Caco-2 (cell line): ENCODE measurements at regions not wholly inside any gene's neighbourhood (a gene's known extent, or its start where the extent isn't known, plus 50 kb on each side); places are given as distances from the start of the nearest gene placed in this dataset.

Experiments
- BruUV-seq: library from RNA; stranded (reverse); fragments of 400-500 nt; replicated peaks from 2 replicates; lab custom pipeline; 2021; lab: Mats Ljungman, UMichigan
- CTCF ChIA-PET: fragments of 300-600 bp; sonication (Branson Sonifier 250); formaldehyde crosslinking; loops from one replicate; lab custom pipeline; 2022; ENCODE audit warnings: antibody characterized with exemption; lab: Charles Lee
- POLR2A ChIA-PET: fragments of 300-600 bp; sonication (Branson Sonifier 250); formaldehyde crosslinking; loops from one replicate; lab custom pipeline; 2022; ENCODE audit warnings: antibody characterized with exemption; lab: Charles Lee
- DNase-seq, 2 experiments: peaks; one replicate each; pipeline versions ENCODE4 v3.0.0 to v3.0.0-alpha.2; 2020 to 2022
- H3K27me3 ChIP-seq: replicated peaks from 2 replicates; pipeline ENCODE4 v1.6.0; 2011; ENCODE audit warnings: low read length; ENCODE audit not compliant: control insufficient read depth, insufficient read depth
- H3K36me3 ChIP-seq: 2 replicates; pipeline ENCODE4 v1.5.1; 2011; ENCODE audit warnings: low read length; ENCODE audit not compliant: control insufficient read depth, insufficient read depth
- H3K4me1 ChIP-seq: fragments of 250-450 bp; sonication (Bioruptor Pico); 2 replicates; pipeline ENCODE4 v1.5.1; 2020; ENCODE audit warnings: mild to moderate bottlenecking
- H3K4me3 ChIP-seq: 2 replicates; pipeline ENCODE4 v1.5.1; 2011; ENCODE audit warnings: low read depth, mild to moderate bottlenecking, control low read depth, low read length
- H3K9me3 ChIP-seq: fragments of 250-450 bp; sonication (Bioruptor Pico); 2 replicates; pipeline ENCODE4 v1.5.1; 2020; ENCODE audit warnings: mild to moderate bottlenecking, moderate library complexity
- H3K27ac Mint-ChIP-seq: one replicate; pipeline ENCODE4 v1.8.0; 2022; ENCODE audit warnings: mixed read lengths; ENCODE audit not compliant: unreplicated experiment
- H3K27me3 Mint-ChIP-seq: one replicate; pipeline ENCODE4 v1.8.0; 2022; ENCODE audit warnings: mixed read lengths; ENCODE audit not compliant: insufficient read depth, unreplicated experiment
- H3K36me3 Mint-ChIP-seq: one replicate; pipeline ENCODE4 v1.8.0; 2022; ENCODE audit warnings: mild to moderate bottlenecking, mixed read lengths; ENCODE audit not compliant: insufficient read depth, unreplicated experiment
- H3K4me1 Mint-ChIP-seq: one replicate; pipeline ENCODE4 v1.8.0; 2022; ENCODE audit warnings: low read depth, mixed read lengths; ENCODE audit not compliant: unreplicated experiment
- H3K4me3 Mint-ChIP-seq: one replicate; pipeline ENCODE4 v1.8.0; 2022; ENCODE audit warnings: mild to moderate bottlenecking, moderate library complexity, mixed read lengths; ENCODE audit not compliant: unreplicated experiment
- H3K9me3 Mint-ChIP-seq: one replicate; pipeline ENCODE4 v1.8.0; 2022; ENCODE audit warnings: mixed read lengths; ENCODE audit not compliant: unreplicated experiment
- intact Hi-C: fragments of 100-400 bp; cut with micrococcal nuclease; formaldehyde crosslinking; loops from one replicate; pipeline ENCODE4 v1.10.0; 2022; ENCODE audit not compliant: unreplicated experiment
- TF ChIP-seq, protein P1 (sequence below), 2 experiments: fragments of 200-600 bp in 1 of 2; IDR thresholded peaks; 1 replicate in 1 of 2; 2 replicates in 1 of 2; pipeline versions ENCODE4 v1.5.1 to v1.8.0; 2011 to 2022; ENCODE audit warnings: antibody characterized with exemption in 1 of 2, control low read depth in 1 of 2, inconsistent platforms in 1 of 2, low read depth in 1 of 2, low read length in 1 of 2, mild to moderate bottlenecking in 1 of 2, moderate library complexity in 1 of 2; ENCODE audit not compliant: insufficient read depth in 1 of 2, severe bottlenecking in 1 of 2, unreplicated experiment in 1 of 2

- TF ChIP-seq, protein P1, sequence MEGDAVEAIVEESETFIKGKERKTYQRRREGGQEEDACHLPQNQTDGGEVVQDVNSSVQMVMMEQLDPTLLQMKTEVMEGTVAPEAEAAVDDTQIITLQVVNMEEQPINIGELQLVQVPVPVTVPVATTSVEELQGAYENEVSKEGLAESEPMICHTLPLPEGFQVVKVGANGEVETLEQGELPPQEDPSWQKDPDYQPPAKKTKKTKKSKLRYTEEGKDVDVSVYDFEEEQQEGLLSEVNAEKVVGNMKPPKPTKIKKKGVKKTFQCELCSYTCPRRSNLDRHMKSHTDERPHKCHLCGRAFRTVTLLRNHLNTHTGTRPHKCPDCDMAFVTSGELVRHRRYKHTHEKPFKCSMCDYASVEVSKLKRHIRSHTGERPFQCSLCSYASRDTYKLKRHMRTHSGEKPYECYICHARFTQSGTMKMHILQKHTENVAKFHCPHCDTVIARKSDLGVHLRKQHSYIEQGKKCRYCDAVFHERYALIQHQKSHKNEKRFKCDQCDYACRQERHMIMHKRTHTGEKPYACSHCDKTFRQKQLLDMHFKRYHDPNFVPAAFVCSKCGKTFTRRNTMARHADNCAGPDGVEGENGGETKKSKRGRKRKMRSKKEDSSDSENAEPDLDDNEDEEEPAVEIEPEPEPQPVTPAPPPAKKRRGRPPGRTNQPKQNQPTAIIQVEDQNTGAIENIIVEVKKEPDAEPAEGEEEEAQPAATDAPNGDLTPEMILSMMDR (IDR thresholded peaks at IDR 0.05; ENCODE audit: insufficient read depth in 1 of 2, low read depth in 1 of 2, low read length in 1 of 2, severe bottlenecking in 1 of 2, unreplicated experiment in 1 of 2): no peak
- no peak overlapping the region for H3K4me3 Mint-ChIP-seq
- H3K9me3 Mint-ChIP-seq: peaks cover 17% of the 10 kb centered on the region
- Histone ChIP-seq H3K4me1 (peaks cover 7% of the 10 kb centered on the region), H3K9me3 (no peaks in the 10 kb centered on the region), H3K36me3 (no peaks in the 10 kb centered on the region), H3K27me3 (no peaks in the 10 kb centered on the region), H3K4me3 (no peak overlapping the region)
- CTCF ChIA-PET: interaction anchor here (2.5 kb wide), 1 partner anchor 321 kb away, joined by 152 read pairs; no protein-coding TSS in a partner anchor
- POLR2A ChIA-PET: no interaction called here
- no peak overlapping the region for H3K27ac Mint-ChIP-seq
- no peaks in the 10 kb centered on the region for H3K36me3 Mint-ChIP-seq
- H3K4me1 Mint-ChIP-seq: no peaks in the 10 kb centered on the region
- H3K27me3 Mint-ChIP-seq: no peaks in the 10 kb centered on the region
- no peak for DNase-seq
- BruUV-seq: no TSS peak
- intact Hi-C loops: loop anchor here (2.0 to 10.0 kb wide), 3 partner anchors 102 to 383 kb away; no protein-coding TSS in a partner anchor
Measured at GRCh38 chr4:46649390-46649789, 259.5 kb upstream of the GABRA2 start.

- intact Hi-C loops: loop anchor here (1.0 to 10.0 kb wide), 7 partner anchors 101 to 385 kb away; no protein-coding TSS in a partner anchor
- H3K27me3 Mint-ChIP-seq: no peaks in the 10 kb centered on the region
- DNase-seq: peak; percentile 80 to 82
Measured at GRCh38 chr4:46648088-46648744, 258.3 kb upstream of the GABRA2 start.

DNA sequence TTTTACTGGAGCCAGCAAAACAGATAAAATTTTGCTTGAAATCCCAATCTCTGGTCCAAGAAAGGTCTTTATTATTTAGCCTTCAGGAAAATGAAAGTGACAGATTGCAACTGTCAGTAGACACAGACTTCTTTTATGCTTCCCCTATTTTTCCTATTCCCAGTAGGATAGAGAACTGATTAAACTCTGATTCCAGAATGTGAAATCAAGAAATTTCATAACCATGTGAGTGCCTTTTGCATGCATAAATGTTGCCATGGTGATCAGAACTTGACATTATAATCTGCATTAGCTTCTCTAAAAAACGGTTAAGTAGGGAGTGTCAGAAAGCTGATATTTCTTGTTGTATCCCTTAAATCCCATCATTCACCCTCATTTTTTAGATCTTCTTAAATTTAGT is 255.2 kb upstream of the GABRA2 start:
- TF ChIP-seq, protein P1 (IDR thresholded peaks at IDR 0.05; ENCODE audit: insufficient read depth in 1 of 2, low read depth in 1 of 2, low read length in 1 of 2, severe bottlenecking in 1 of 2, unreplicated experiment in 1 of 2): no peak
- H3K4me1 Mint-ChIP-seq: no peaks in the 10 kb centered on the region
- intact Hi-C loops: loop anchor here (5.0 to 10.0 kb wide), 2 partner anchors 98 to 180 kb away; no protein-coding TSS in a partner anchor
- H3K36me3 ChIP-seq: no peaks in the 10 kb centered on the region
- no peaks in the 10 kb centered on the region for H3K27me3 ChIP-seq
- H3K4me3 ChIP-seq: no peak overlapping the region
- BruUV-seq: no TSS peak
- DNase-seq: no peak
- no peak overlapping the region for H3K4me3 Mint-ChIP-seq
- peaks cover 7% of the 10 kb centered on the region for H3K4me1 ChIP-seq
- ChIA-PET CTCF (no interaction called here), POLR2A (no interaction called here)
- H3K27me3 Mint-ChIP-seq: no peaks in the 10 kb centered on the region
- H3K36me3 Mint-ChIP-seq: no peaks in the 10 kb centered on the region
- H3K9me3 ChIP-seq: no peaks in the 10 kb centered on the region
- peaks cover 3% of the 10 kb centered on the region for H3K9me3 Mint-ChIP-seq
- H3K27ac Mint-ChIP-seq: no peak overlapping the region

More at GRCh38 chr4:46648088-46648744, 258.3 kb upstream of the GABRA2 start:
- Mint-ChIP-seq H3K9me3 (peaks cover 17% of the 10 kb centered on the region), H3K27ac (peak overlapping the region; percentile 71), H3K36me3 (no peaks in the 10 kb centered on the region), H3K4me1 (no peaks in the 10 kb centered on the region), H3K4me3 (no peak overlapping the region)
- TF ChIP-seq, protein P1 (IDR thresholded peaks at IDR 0.05; ENCODE audit: insufficient read depth in 1 of 2, low read depth in 1 of 2, low read length in 1 of 2, severe bottlenecking in 1 of 2, unreplicated experiment in 1 of 2): peak; percentile 73 to 78
- peaks cover 7% of the 10 kb centered on the region for H3K4me1 ChIP-seq
- H3K4me3 ChIP-seq: no peak overlapping the region
- no TSS peak for BruUV-seq
- CTCF ChIA-PET: interaction anchor here (0.6 to 2.5 kb wide), 25 partner anchors 12 to 558 kb away, joined by 3 to 152 read pairs (median 4); no protein-coding TSS in a partner anchor
- H3K36me3 ChIP-seq: no peaks in the 10 kb centered on the region
- POLR2A ChIA-PET: no interaction called here
- no peaks in the 10 kb centered on the region for H3K9me3 ChIP-seq
- no peaks in the 10 kb centered on the region for H3K27me3 ChIP-seq
